SK-N-MC (cell line): ENCODE measurements at regions not wholly inside any gene's neighbourhood (a gene's known extent, or its start where the extent isn't known, plus 50 kb on each side); places are given as distances from the start of the nearest gene placed in this dataset.

Source experiments
- DNase-seq: peaks from one replicate; pipeline ENCODE4 v3.0.0-alpha.2; 2011; ENCODE audit warnings: low read depth, low spot score
- H3K27ac ChIP-seq: fragments of 200-600 bp; sonication (generic); 2 replicates; pipeline ENCODE4 v1.5.1; 2016; ENCODE audit warnings: mixed run types
- H3K36me3 ChIP-seq: fragments of 200-600 bp; sonication (generic); 2 replicates; pipeline ENCODE4 v1.6.1; 2017; ENCODE audit warnings: antibody characterized with exemption, low read length, mixed read lengths; ENCODE audit not compliant: insufficient read depth
- H3K4me3 ChIP-seq: fragments of 200-600 bp; sonication (generic); 2 replicates; pipeline ENCODE4 v1.5.1; 2016
- H3K9ac ChIP-seq: fragments of 200-600 bp; sonication (generic); 2 replicates; pipeline ENCODE4 v1.8.0; 2017; ENCODE audit warnings: mixed run types, mixed read lengths; ENCODE audit not compliant: insufficient read length
- H3K9me3 ChIP-seq: fragments of 200-600 bp; sonication (generic); 2 replicates; pipeline ENCODE4 v1.6.1; 2017; ENCODE audit warnings: low read depth, mild to moderate bottlenecking, antibody characterized with exemption, low read length, moderate library complexity, mixed read lengths
- EZH2 ChIP-seq: fragments of 200-600 bp; sonication (generic); IDR thresholded peaks from one replicate; pipeline ENCODE4 v1.6.1; 2017; ENCODE audit warnings: antibody characterized with exemption
- FOXP2 ChIP-seq: optimal IDR thresholded peaks from 2 replicates; pipeline ENCODE3; 2011; ENCODE audit warnings: mild to moderate bottlenecking, moderate library complexity; ENCODE audit not compliant: insufficient read depth; ENCODE audit errors: extremely low read length, control extremely low read depth
- POLR2AphosphoS5 ChIP-seq: IDR thresholded peaks from 2 replicates; pipeline ENCODE4 v1.6.1; 2012; ENCODE audit warnings: mild to moderate bottlenecking, low read depth, low read length, borderline replicate concordance

- DNase-seq = no peak
- H3K36me3 ChIP-seq = no peaks in the 10 kb centered on the region
- TF ChIP-seq POLR2AphosphoS5 = no peak
- TF ChIP-seq FOXP2 = no peak
- TF ChIP-seq EZH2 = no peak
- peak overlapping the region; percentile 88 for H3K27ac ChIP-seq
- no peak overlapping the region for H3K4me3 ChIP-seq
- no peaks in the 10 kb centered on the region for H3K9me3 ChIP-seq
- peak overlapping the region; percentile 45 for H3K9ac ChIP-seq
Measured at GRCh38 chr2:128623776-128624761, 305.4 kb upstream of the HS6ST1 start.

DNA sequence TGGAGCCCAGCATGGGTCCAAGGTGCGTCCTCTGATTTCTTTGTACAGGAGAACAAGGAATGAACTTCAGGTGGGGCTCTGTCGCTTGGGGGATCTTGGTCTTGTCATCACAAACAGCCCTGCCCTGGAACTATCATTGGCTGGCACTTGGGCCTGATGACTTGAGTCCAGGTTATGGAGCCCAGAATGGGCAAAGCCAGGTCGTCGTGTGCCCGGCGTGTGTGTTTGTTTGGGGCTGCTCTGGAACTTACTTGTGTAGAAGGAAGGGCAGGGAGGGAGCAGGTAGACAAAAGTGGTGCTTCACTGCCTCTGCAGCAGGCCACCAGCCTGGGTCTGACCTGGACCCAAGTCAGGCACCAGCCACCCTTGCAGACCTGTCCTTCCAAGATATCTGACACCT is 306.3 kb upstream of the HS6ST1 start:
- TF ChIP-seq FOXP2 (no peak), EZH2 (no peak), POLR2AphosphoS5 (no peak)

GRCh38 chr2:128625421-128625820 is 306.8 kb upstream of the HS6ST1 start:
- Histone ChIP-seq H3K4me3 (no peak overlapping the region), H3K36me3 (no peaks in the 10 kb centered on the region), H3K9me3 (no peaks in the 10 kb centered on the region), H3K9ac (no peak overlapping the region), H3K27ac (no peak overlapping the region)
- TF ChIP-seq FOXP2 = no peak
- TF ChIP-seq POLR2AphosphoS5 = no peak
- no peak for TF ChIP-seq EZH2
- no peak for DNase-seq

More for the DNA sequence above, 306.3 kb upstream of the HS6ST1 start:
- Histone ChIP-seq H3K27ac (no peak overlapping the region), H3K4me3 (no peak overlapping the region), H3K9ac (no peak overlapping the region), H3K9me3 (no peaks in the 10 kb centered on the region), H3K36me3 (no peaks in the 10 kb centered on the region)
- DNase-seq = no peak

DNA sequence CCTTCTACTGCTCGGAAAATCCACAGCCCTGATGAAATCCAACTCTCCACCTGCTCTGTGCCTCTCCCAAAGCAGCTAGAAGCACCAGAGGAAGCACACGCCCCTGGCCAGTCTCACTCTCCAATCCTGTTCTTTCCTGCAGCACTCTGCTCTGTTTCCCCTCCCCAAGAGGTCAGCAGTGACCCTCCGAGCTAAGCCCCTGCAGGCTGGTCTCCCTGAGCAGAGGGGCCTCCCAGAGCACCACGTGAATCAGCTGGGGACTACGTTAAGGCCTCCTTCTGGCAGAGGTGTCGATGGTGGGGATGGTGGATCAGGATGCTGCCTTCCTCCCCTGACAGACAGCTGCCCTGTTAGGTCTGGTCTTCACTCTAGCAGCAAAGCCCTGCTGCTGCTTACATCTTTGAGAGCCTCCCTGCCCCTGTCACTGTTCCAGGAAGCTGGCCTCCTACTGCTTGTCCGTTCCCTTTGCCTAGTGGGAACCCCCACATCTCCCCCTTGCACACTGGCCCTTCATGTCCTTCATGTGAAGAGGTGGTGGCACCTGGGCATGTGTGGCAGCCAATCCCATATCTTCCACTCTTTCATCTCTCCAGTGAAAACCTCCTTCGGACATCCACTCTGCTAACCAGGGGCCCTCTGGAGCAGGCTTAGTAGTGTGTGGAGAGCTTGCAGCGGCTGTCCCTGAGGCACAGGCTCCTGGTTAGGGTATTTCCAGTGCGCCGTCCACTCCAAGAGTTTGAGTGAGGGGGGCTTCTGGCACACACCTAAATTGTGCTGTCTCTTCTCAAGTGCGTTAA is 307.5 kb upstream of the HS6ST1 start:
- H3K4me3 ChIP-seq = no peak overlapping the region
- H3K27ac ChIP-seq = no peak overlapping the region
- H3K9ac ChIP-seq = no peak overlapping the region
- H3K9me3 ChIP-seq = no peaks in the 10 kb centered on the region
- H3K36me3 ChIP-seq = no peaks in the 10 kb centered on the region
- no peak for DNase-seq
- TF ChIP-seq POLR2AphosphoS5 (no peak), EZH2 (no peak)

DNA sequence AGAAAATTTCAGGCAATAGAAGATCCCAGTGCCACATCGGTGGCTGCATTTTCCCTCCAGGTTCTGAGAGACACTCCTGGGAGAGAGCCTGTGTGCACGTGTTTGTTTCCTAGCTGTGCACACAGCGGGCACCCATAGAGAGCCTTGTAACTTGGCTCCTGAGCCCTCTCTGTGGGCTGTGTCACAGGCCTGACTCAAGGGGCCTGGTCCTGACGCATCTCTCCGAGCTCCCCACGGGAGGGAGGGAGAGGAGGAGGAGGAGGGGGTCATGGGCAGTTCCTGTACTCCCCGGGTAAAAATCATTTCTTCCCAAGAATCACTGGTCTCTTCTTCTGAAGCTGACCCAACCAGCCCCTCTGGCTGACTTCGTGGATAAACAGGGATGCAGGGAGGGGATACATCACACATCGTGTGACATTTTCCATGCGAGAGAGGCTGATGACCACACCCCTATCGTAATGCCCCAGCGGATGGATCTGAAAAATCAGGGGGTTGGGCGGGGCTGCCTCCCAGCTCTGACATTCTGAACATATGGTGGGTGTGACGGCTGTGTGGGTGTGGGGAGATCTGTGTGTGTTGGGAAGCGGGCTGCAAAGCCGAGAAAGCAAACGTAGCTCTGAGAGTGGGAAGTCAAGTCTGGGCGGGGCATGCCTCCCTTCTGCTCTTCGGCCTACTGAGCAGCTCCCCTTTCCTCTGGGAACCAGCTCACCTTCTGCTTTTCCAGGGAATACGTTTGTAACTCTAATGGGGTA is 308.3 kb upstream of the HS6ST1 start:
- Histone ChIP-seq H3K36me3 (no peaks in the 10 kb centered on the region), H3K9ac (no peak overlapping the region), H3K9me3 (no peaks in the 10 kb centered on the region), H3K4me3 (no peak overlapping the region), H3K27ac (no peak overlapping the region)
- TF ChIP-seq EZH2 (no peak), POLR2AphosphoS5 (no peak), FOXP2 (no peak)
- no peak for DNase-seq

DNA sequence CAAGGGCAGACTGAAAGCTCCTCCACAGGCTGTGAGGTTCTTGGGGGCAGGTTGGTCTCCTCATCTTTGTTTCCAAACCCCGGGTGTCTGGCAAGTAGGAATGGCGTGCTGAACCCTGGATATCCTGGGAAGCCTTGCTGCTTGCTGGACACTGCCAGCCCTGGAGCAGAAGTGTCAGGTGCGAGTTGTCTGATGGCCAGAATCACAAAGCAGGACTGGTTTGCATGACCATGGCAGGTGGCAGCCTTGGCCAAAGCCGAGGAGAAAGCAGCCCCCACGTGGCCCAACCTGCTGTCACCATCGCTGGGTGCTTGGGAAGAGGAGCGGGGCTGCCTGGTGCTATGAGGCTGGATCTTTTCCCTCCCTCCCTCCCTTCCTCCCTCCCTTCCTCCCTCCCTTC is 309.5 kb upstream of the HS6ST1 start:
- Histone ChIP-seq H3K36me3 (no peaks in the 10 kb centered on the region), H3K27ac (no peak overlapping the region), H3K9ac (no peak overlapping the region), H3K9me3 (no peaks in the 10 kb centered on the region), H3K4me3 (no peak overlapping the region)
- TF ChIP-seq EZH2 = no peak
- TF ChIP-seq FOXP2 = no peak
- TF ChIP-seq POLR2AphosphoS5 = no peak
- no peak for DNase-seq

- H3K9ac ChIP-seq = no peak overlapping the region
- no peak overlapping the region for H3K4me3 ChIP-seq
- H3K9me3 ChIP-seq = no peaks in the 10 kb centered on the region
- TF ChIP-seq FOXP2 (no peak), EZH2 (no peak), POLR2AphosphoS5 (no peak)
- H3K27ac ChIP-seq = no peak overlapping the region
- no peaks in the 10 kb centered on the region for H3K36me3 ChIP-seq
- no peak for DNase-seq
Measured at GRCh38 chr2:128628996-128629395, 310.3 kb upstream of the HS6ST1 start.
